Naive thymus-derived CD4-positive, alpha-beta T cell (primary cell): ENCODE measurements at regions not wholly inside any gene's neighbourhood (a gene's known extent, or its start where the extent isn't known, plus 50 kb on each side); places are given as distances from the start of the nearest gene placed in this dataset.

Experiments used
- ATAC-seq: fragments of 150-1000 bp; cut with Tn5 transposase; 2 replicates; pipeline ENCODE4 v1.10.0; 2021; ENCODE audit warnings: mild to moderate bottlenecking, moderate library complexity
- CTCF ChIA-PET: fragments of 350-600 bp; sonication (Branson Sonifier 250); formaldehyde crosslinking; loops from one replicate; lab custom pipeline; 2021; ENCODE audit warnings: antibody characterized with exemption; lab: Charles Lee
- POLR2A ChIA-PET: fragments of 350-600 bp; sonication (Branson Sonifier 250); formaldehyde crosslinking; loops from one replicate; lab custom pipeline; 2021; ENCODE audit warnings: antibody characterized with exemption, inconsistent platforms; lab: Charles Lee
- DNase-seq, 9 donors: peaks; one replicate each; pipeline versions ENCODE4 v3.0.0 to v3.0.0-alpha.2; 2020 to 2022; ENCODE audit warnings: mixed read lengths in 1 of 9
- H3K27ac ChIP-seq: one replicate; pipeline ENCODE4 v1.7.0; 2013; ENCODE audit warnings: mild to moderate bottlenecking, low read depth, low read length, moderate library complexity
- H3K27me3 ChIP-seq, 2 donors: one replicate each; pipeline ENCODE4 v1.7.0; 2013; ENCODE audit warnings: low read length in 2 of 2, mild to moderate bottlenecking in 2 of 2, moderate library complexity in 2 of 2; ENCODE audit not compliant: control insufficient read depth in 2 of 2, insufficient read depth in 2 of 2
- H3K36me3 ChIP-seq, 3 experiments: 1 replicate in 2 of 3; 2 replicates in 1 of 3; pipeline ENCODE4 v1.7.0; 2013; ENCODE audit warnings: low read length in 3 of 3, mild to moderate bottlenecking in 3 of 3, moderate library complexity in 1 of 3; ENCODE audit not compliant: insufficient read depth in 3 of 3, control insufficient read depth in 2 of 3
- H3K4me1 ChIP-seq, 2 donors: one replicate each; pipeline ENCODE4 v1.7.0; 2013; ENCODE audit warnings: low read length in 2 of 2, mild to moderate bottlenecking in 2 of 2, moderate library complexity in 1 of 2; ENCODE audit not compliant: control insufficient read depth in 2 of 2, insufficient read depth in 2 of 2
- H3K4me3 ChIP-seq: 2 replicates; pipeline ENCODE4 v1.7.0; 2013; ENCODE audit warnings: mild to moderate bottlenecking, low read length
- H3K9me3 ChIP-seq, 3 experiments: 1 replicate in 2 of 3; 2 replicates in 1 of 3; pipeline ENCODE4 v1.7.0; 2013; ENCODE audit warnings: low read length in 3 of 3; ENCODE audit not compliant: control insufficient read depth in 2 of 3
- H3K27ac Mint-ChIP-seq, 9 donors: one replicate each; pipeline ENCODE4 v1.8.0; 2020 to 2022; ENCODE audit warnings: mixed read lengths in 9 of 9, mild to moderate bottlenecking in 8 of 9, moderate library complexity in 5 of 9, inconsistent platforms in 2 of 9
- H3K27me3 Mint-ChIP-seq, 5 donors: one replicate each; pipeline ENCODE4 v1.8.0; 2021 to 2022; ENCODE audit warnings: mixed read lengths in 5 of 5, mild to moderate bottlenecking in 1 of 5
- H3K36me3 Mint-ChIP-seq, 5 donors: one replicate each; pipeline ENCODE4 v1.8.0; 2020 to 2022; ENCODE audit warnings: mixed read lengths in 5 of 5, mild to moderate bottlenecking in 3 of 5, inconsistent platforms in 1 of 5
- H3K4me1 Mint-ChIP-seq, 7 donors: one replicate each; pipeline ENCODE4 v1.8.0; 2020 to 2022; ENCODE audit warnings: mixed read lengths in 7 of 7, mild to moderate bottlenecking in 3 of 7, inconsistent platforms in 1 of 7
- H3K4me3 Mint-ChIP-seq, 10 donors: one replicate each; pipeline ENCODE4 v1.8.0; 2020 to 2022; ENCODE audit warnings: mild to moderate bottlenecking in 10 of 10, mixed read lengths in 10 of 10, moderate library complexity in 6 of 10, inconsistent platforms in 2 of 10
- H3K9me3 Mint-ChIP-seq, 11 donors: one replicate each; pipeline ENCODE4 v1.8.0; 2020 to 2022; ENCODE audit warnings: mixed read lengths in 11 of 11, mild to moderate bottlenecking in 4 of 11, inconsistent platforms in 1 of 11, moderate library complexity in 1 of 11
- intact Hi-C, 2 donors: fragments of 100-400 bp; cut with micrococcal nuclease; formaldehyde crosslinking; loops; one replicate each; pipeline ENCODE4 v1.15.1; 2023

GRCh38 chr12:77343291-77343690 is 277.9 kb upstream of the E2F7 start:
- POLR2A ChIA-PET, result no interaction called here
- Histone ChIP-seq H3K4me3 (no peak overlapping the region), H3K9me3 (no peaks in the 10 kb centered on the region), H3K27me3 (no peaks in the 10 kb centered on the region), H3K4me1 (no peaks in the 10 kb centered on the region), H3K27ac (no peak overlapping the region), H3K36me3 (no peaks in the 10 kb centered on the region)
- CTCF ChIA-PET, result no interaction called here
- ATAC-seq (no peak), DNase-seq (no peak)
- H3K9me3 Mint-ChIP-seq, result peaks cover 0 to 6% (median 0%) of the 10 kb centered on the region in 11 donors
- H3K4me3 Mint-ChIP-seq, result no peak overlapping the region
- H3K36me3 Mint-ChIP-seq, result no peaks in the 10 kb centered on the region
- H3K4me1 Mint-ChIP-seq, result no peaks in the 10 kb centered on the region
- H3K27ac Mint-ChIP-seq, result no peak overlapping the region
- intact Hi-C loops, result no loop called here
- no peaks in the 10 kb centered on the region for H3K27me3 Mint-ChIP-seq

DNA sequence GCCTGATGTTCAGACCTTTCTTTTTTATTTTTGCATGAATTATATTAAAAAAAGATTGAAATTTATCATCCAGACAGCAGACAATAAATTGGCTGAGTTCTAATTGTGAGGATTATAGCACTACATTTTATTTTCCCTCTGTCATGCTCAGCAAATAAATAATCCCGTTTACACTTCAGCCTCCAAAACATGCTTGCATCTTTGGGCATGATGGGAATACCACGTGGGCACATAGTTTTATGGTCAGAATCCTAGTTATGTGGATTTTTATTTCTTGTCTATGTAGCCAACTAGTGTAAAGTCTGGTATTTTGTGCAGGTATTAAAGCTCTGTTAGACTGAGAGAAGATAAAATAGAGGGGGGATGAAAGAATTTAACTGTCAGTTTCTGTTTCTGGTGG is 276.9 kb upstream of the E2F7 start:
- POLR2A ChIA-PET, result no interaction called here
- H3K9me3 Mint-ChIP-seq, result peaks cover 0 to 6% (median 0%) of the 10 kb centered on the region in 11 donors
- no peak overlapping the region for H3K27ac Mint-ChIP-seq
- H3K27ac ChIP-seq, result no peak overlapping the region
- no peaks in the 10 kb centered on the region for H3K27me3 Mint-ChIP-seq
- intact Hi-C loops, result no loop called here
- no peaks in the 10 kb centered on the region for H3K9me3 ChIP-seq
- no peak overlapping the region for H3K4me3 ChIP-seq
- H3K27me3 ChIP-seq, result no peaks in the 10 kb centered on the region
- no peaks in the 10 kb centered on the region for H3K4me1 ChIP-seq
- DNase-seq, result no peak
- CTCF ChIA-PET, result no interaction called here
- H3K36me3 ChIP-seq, result no peaks in the 10 kb centered on the region
- no peaks in the 10 kb centered on the region for H3K4me1 Mint-ChIP-seq
- no peak for ATAC-seq
- no peaks in the 10 kb centered on the region for H3K36me3 Mint-ChIP-seq
- H3K4me3 Mint-ChIP-seq, result no peak overlapping the region

DNA sequence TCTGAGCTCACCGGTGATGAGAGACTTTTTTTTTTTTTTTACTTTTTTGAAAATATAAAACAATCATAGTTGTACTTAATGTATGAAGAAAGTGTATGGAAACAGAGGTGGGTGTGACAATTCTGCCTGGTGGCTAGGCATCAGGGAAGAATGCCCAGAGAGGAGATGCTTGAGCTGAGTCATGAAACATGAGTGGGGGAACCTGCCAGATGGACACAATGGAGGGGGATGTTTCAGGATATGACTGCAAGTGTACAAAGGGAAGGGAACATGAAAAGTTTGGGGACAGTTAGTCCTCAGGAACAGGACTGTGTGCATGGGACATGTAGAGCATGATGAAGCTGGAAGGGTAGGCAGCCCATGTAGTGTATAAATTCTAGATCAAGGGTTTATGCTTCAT is 274.2 kb upstream of the E2F7 start:
- H3K4me3 ChIP-seq, result no peak overlapping the region
- no peaks in the 10 kb centered on the region for H3K9me3 ChIP-seq
- Mint-ChIP-seq H3K36me3 (no peaks in the 10 kb centered on the region), H3K27me3 (no peaks in the 10 kb centered on the region), H3K27ac (no peak overlapping the region), H3K4me3 (no peak overlapping the region), H3K9me3 (peaks cover 0 to 6% (median 0%) of the 10 kb centered on the region in 11 donors), H3K4me1 (no peaks in the 10 kb centered on the region)
- ChIA-PET POLR2A (no interaction called here), CTCF (no interaction called here)
- no peaks in the 10 kb centered on the region for H3K4me1 ChIP-seq
- DNase-seq (no peak), ATAC-seq (no peak)
- H3K27me3 ChIP-seq, result no peaks in the 10 kb centered on the region
- H3K36me3 ChIP-seq, result no peaks in the 10 kb centered on the region
- H3K27ac ChIP-seq, result no peak overlapping the region
- intact Hi-C loops, result no loop called here

DNA sequence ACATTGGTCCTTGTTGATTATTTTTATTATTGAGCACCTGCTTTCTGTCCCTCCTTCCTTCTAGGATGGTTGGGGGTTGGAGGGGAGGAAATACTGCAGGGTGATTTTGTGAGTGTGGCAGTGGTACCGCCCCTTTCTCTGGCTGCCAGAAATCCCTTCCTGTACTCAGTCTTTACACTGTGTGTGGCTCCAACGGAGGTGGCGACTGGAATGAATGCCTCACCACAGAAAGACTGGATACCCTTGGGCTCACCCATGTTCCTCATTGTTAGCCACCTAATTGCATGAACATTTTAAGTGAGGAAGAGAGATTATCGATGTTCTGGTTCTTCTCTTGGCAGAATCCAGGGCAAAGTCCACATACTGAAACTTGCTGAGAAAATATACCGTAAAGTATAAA is 272.0 kb upstream of the E2F7 start:
- H3K27ac Mint-ChIP-seq, result no peak overlapping the region
- H3K27me3 ChIP-seq, result no peaks in the 10 kb centered on the region
- no peaks in the 10 kb centered on the region for H3K9me3 ChIP-seq
- no peaks in the 10 kb centered on the region for H3K36me3 Mint-ChIP-seq
- peaks cover 0 to 6% (median 0%) of the 10 kb centered on the region in 11 donors for H3K9me3 Mint-ChIP-seq
- H3K4me3 ChIP-seq, result no peak overlapping the region
- no peaks in the 10 kb centered on the region for H3K27me3 Mint-ChIP-seq
- no peaks in the 10 kb centered on the region for H3K4me1 ChIP-seq
- no peak overlapping the region for H3K27ac ChIP-seq
- ChIA-PET POLR2A (no interaction called here), CTCF (no interaction called here)
- no peak overlapping the region for H3K4me3 Mint-ChIP-seq
- intact Hi-C loops, result no loop called here
- no peak for ATAC-seq
- no peaks in the 10 kb centered on the region for H3K36me3 ChIP-seq
- H3K4me1 Mint-ChIP-seq, result no peaks in the 10 kb centered on the region
- DNase-seq, result no peak

GRCh38 chr12:77334806-77335205 is 269.4 kb upstream of the E2F7 start:
- Mint-ChIP-seq H3K27ac (no peak overlapping the region), H3K27me3 (no peaks in the 10 kb centered on the region)
- CTCF ChIA-PET, result no interaction called here

DNA sequence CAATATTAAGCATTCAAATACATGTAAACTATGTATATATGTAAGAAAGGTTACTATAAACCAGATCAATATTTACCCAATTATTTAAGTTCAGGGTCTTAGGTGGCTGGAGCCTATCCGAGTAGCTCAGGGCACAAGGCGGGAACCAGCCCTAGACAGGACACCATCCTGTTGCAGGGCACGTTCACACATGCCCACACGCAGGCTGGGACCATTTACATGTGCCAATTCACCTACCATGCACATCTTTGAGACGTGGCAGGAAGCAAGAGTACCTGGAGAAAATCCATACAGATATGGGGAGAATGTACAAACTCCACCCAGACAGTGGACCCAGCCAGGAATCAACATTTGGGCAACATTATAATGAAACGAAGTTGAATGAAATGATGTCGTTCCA is 263.0 kb upstream of the E2F7 start:
- intact Hi-C loops, result loop anchor here in 1 of 2 donors (10.0 kb wide), 1 partner anchor 264 kb away; the partner anchor contains the start of gene E2F7
- Histone ChIP-seq H3K27ac (no peak overlapping the region), H3K9me3 (no peaks in the 10 kb centered on the region), H3K27me3 (peaks cover 0 to 5% of the 10 kb centered on the region in 2 donors), H3K36me3 (no peaks in the 10 kb centered on the region), H3K4me1 (no peaks in the 10 kb centered on the region), H3K4me3 (no peak overlapping the region)
- Mint-ChIP-seq H3K27me3 (peaks cover 35 to 55% (median 48%) of the 10 kb centered on the region in 5 donors), H3K9me3 (peaks cover 0 to 9% (median 0%) of the 10 kb centered on the region in 11 donors), H3K36me3 (peaks cover 0 to 6% (median 0%) of the 10 kb centered on the region in 5 donors), H3K4me3 (no peak overlapping the region), H3K27ac (no peak overlapping the region), H3K4me1 (peaks cover 0 to 21% (median 13%) of the 10 kb centered on the region in 7 donors)
- POLR2A ChIA-PET, result no interaction called here
- DNase-seq (no peak), ATAC-seq (no peak)
- CTCF ChIA-PET, result no interaction called here

More at GRCh38 chr12:77334806-77335205, 269.4 kb upstream of the E2F7 start:
- H3K27me3 ChIP-seq, result no peaks in the 10 kb centered on the region
- DNase-seq (no peak), ATAC-seq (no peak)
- no peak overlapping the region for H3K4me3 Mint-ChIP-seq
- no peak overlapping the region for H3K4me3 ChIP-seq
- H3K36me3 ChIP-seq, result no peaks in the 10 kb centered on the region
- POLR2A ChIA-PET, result no interaction called here
- no peaks in the 10 kb centered on the region for H3K4me1 Mint-ChIP-seq
- no peaks in the 10 kb centered on the region for H3K36me3 Mint-ChIP-seq
- H3K9me3 ChIP-seq, result no peaks in the 10 kb centered on the region
- H3K27ac ChIP-seq, result no peak overlapping the region
- intact Hi-C loops, result no loop called here
- H3K9me3 Mint-ChIP-seq, result peaks cover 0 to 6% (median 0%) of the 10 kb centered on the region in 11 donors
- no peaks in the 10 kb centered on the region for H3K4me1 ChIP-seq

GRCh38 chr12:77325511-77326236 is 260.3 kb upstream of the E2F7 start:
- Histone ChIP-seq H3K36me3 (no peaks in the 10 kb centered on the region), H3K27ac (no peak overlapping the region), H3K4me1 (no peaks in the 10 kb centered on the region), H3K4me3 (no peak overlapping the region), H3K9me3 (no peaks in the 10 kb centered on the region), H3K27me3 (peaks cover 0 to 5% of the 10 kb centered on the region in 2 donors)
- ChIA-PET CTCF (no interaction called here), POLR2A (no interaction called here)
- DNase-seq (no peak), ATAC-seq (no peak)
- Mint-ChIP-seq H3K9me3 (peaks cover 0 to 10% (median 0%) of the 10 kb centered on the region in 11 donors), H3K27ac (no peak overlapping the region), H3K36me3 (peaks cover 0 to 6% (median 0%) of the 10 kb centered on the region in 5 donors), H3K4me1 (peaks cover 0 to 21% (median 13%) of the 10 kb centered on the region in 7 donors), H3K27me3 (peaks cover 48 to 74% (median 58%) of the 10 kb centered on the region in 5 donors), H3K4me3 (peak overlapping the region in 8 of 10 donors; percentile 17 to 83 (median 47))
- intact Hi-C loops, result loop anchor here in 1 of 2 donors (10.0 kb wide), 1 partner anchor 261 kb away; the partner anchor contains the start of gene E2F7
